HL-60 (cell line): ENCODE measurements at regions not wholly inside any gene's neighbourhood (a gene's known extent, or its start where the extent isn't known, plus 50 kb on each side); places are given as distances from the start of the nearest gene placed in this dataset.

ENCODE experiments used
- DNase-seq, 2 experiments: peaks; one replicate each; pipeline ENCODE4 v3.0.0-alpha.2; 2010 to 2020; ENCODE audit warnings: low read depth in 1 of 2, low spot score in 1 of 2
- H3K27ac ChIP-seq: fragments of 250-450 bp; sonication (Bioruptor Pico); replicated peaks from 2 replicates; pipeline ENCODE4 v1.5.1; 2020; ENCODE audit warnings: mild to moderate bottlenecking, moderate library complexity
- H3K27me3 ChIP-seq: fragments of 250-450 bp; sonication (Bioruptor Pico); 2 replicates; pipeline ENCODE4 v1.5.1; 2021; ENCODE audit warnings: mild to moderate bottlenecking, moderate library complexity; ENCODE audit not compliant: insufficient read depth, poor library complexity, severe bottlenecking
- H3K4me3 ChIP-seq: replicated peaks from 2 replicates; pipeline ENCODE4 v1.5.1; 2011; ENCODE audit warnings: mild to moderate bottlenecking, control low read depth, low read length; ENCODE audit not compliant: insufficient read depth
- CTCF ChIP-seq: IDR thresholded peaks from one replicate; pipeline ENCODE4 v1.5.1; 2011; ENCODE audit warnings: low read length, control low read depth, inconsistent platforms; ENCODE audit not compliant: insufficient read depth
- GABPA ChIP-seq: IDR thresholded peaks from 2 replicates; pipeline ENCODE4 v1.6.1; 2012; ENCODE audit warnings: low read depth
- POLR2AphosphoS5 ChIP-seq: IDR thresholded peaks from 2 replicates; pipeline ENCODE4 v1.6.1; 2012; ENCODE audit warnings: low read depth
- SPI1 ChIP-seq: IDR thresholded peaks from 2 replicates; pipeline ENCODE4 v1.6.1; 2012; ENCODE audit warnings: low read depth, mild to moderate bottlenecking, borderline replicate concordance
- TF ChIP-seq, protein P1 (sequence below): IDR thresholded peaks from 2 replicates; pipeline ENCODE4 v1.6.1; 2012; ENCODE audit warnings: low read depth; ENCODE audit not compliant: insufficient replicate concordance

- H3K27me3 ChIP-seq: no peaks in the 10 kb centered on the region
- H3K4me3 ChIP-seq: no peak overlapping the region
- no peak for DNase-seq
- TF ChIP-seq, protein P1, sequence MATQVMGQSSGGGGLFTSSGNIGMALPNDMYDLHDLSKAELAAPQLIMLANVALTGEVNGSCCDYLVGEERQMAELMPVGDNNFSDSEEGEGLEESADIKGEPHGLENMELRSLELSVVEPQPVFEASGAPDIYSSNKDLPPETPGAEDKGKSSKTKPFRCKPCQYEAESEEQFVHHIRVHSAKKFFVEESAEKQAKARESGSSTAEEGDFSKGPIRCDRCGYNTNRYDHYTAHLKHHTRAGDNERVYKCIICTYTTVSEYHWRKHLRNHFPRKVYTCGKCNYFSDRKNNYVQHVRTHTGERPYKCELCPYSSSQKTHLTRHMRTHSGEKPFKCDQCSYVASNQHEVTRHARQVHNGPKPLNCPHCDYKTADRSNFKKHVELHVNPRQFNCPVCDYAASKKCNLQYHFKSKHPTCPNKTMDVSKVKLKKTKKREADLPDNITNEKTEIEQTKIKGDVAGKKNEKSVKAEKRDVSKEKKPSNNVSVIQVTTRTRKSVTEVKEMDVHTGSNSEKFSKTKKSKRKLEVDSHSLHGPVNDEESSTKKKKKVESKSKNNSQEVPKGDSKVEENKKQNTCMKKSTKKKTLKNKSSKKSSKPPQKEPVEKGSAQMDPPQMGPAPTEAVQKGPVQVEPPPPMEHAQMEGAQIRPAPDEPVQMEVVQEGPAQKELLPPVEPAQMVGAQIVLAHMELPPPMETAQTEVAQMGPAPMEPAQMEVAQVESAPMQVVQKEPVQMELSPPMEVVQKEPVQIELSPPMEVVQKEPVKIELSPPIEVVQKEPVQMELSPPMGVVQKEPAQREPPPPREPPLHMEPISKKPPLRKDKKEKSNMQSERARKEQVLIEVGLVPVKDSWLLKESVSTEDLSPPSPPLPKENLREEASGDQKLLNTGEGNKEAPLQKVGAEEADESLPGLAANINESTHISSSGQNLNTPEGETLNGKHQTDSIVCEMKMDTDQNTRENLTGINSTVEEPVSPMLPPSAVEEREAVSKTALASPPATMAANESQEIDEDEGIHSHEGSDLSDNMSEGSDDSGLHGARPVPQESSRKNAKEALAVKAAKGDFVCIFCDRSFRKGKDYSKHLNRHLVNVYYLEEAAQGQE: no peak
- no peak for TF ChIP-seq CTCF
- TF ChIP-seq SPI1: no peak
- TF ChIP-seq GABPA: no peak
- no peak for TF ChIP-seq POLR2AphosphoS5
- no peak overlapping the region for H3K27ac ChIP-seq
These were observed 109.6 kb downstream of the FAM174B start for GRCh38 chr15:92545996-92546395.

GRCh38 chr15:92541291-92542200 is 114.0 kb downstream of the FAM174B start:
- no peak for TF ChIP-seq POLR2AphosphoS5
- TF ChIP-seq GABPA: no peak
- H3K27me3 ChIP-seq: no peaks in the 10 kb centered on the region
- no peak overlapping the region for H3K4me3 ChIP-seq
- no peak for DNase-seq
- H3K27ac ChIP-seq: no peak overlapping the region

- H3K27me3 ChIP-seq: no peaks in the 10 kb centered on the region
- TF ChIP-seq CTCF (no peak), SPI1 (no peak), POLR2AphosphoS5 (no peak), GABPA (no peak)
- TF ChIP-seq, protein P1: no peak
- DNase-seq: no peak
- H3K4me3 ChIP-seq: no peak overlapping the region
- H3K27ac ChIP-seq: no peak overlapping the region
These were observed 117.5 kb downstream of the FAM174B start for GRCh38 chr15:92538115-92538514.

DNA sequence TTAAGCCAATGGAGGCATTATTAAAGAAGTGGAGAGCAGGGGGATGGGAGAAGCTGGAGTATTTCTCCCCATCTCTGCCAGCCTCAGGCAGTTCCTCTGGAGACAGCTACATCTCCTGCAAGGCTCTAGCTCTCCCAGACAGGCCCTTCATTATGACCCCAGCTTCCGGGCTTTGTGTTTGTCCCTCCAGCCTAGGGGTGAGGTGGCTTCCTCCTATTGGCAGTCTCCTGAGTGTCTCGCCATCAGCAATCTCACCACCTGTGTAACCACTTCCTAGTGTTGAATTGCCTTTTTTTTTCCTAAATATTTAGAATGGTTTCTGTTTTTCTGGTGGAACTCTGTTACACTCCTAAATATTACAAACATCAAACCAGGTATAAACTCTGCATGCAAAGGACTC is 122.3 kb downstream of the FAM174B start:
- TF ChIP-seq GABPA: no peak
- TF ChIP-seq SPI1: no peak
- TF ChIP-seq, protein P1: no peak
- no peak for TF ChIP-seq POLR2AphosphoS5
- no peak for TF ChIP-seq CTCF
- no peak for DNase-seq
- H3K4me3 ChIP-seq: no peak overlapping the region
- no peak overlapping the region for H3K27ac ChIP-seq
- no peaks in the 10 kb centered on the region for H3K27me3 ChIP-seq
